HG03045 (cell line): ENCODE measurements at regions not wholly inside any gene's neighbourhood (a gene's known extent, or its start where the extent isn't known, plus 50 kb on each side); places are given as distances from the start of the nearest gene placed in this dataset.

Source experiments
- ATAC-seq: cut with Tn5 transposase; IDR thresholded peaks from one replicate; pipeline ENCODE4 v1.9.1; 2021; ENCODE audit warnings: mild to moderate bottlenecking, moderate library complexity; ENCODE audit not compliant: unreplicated experiment

DNA sequence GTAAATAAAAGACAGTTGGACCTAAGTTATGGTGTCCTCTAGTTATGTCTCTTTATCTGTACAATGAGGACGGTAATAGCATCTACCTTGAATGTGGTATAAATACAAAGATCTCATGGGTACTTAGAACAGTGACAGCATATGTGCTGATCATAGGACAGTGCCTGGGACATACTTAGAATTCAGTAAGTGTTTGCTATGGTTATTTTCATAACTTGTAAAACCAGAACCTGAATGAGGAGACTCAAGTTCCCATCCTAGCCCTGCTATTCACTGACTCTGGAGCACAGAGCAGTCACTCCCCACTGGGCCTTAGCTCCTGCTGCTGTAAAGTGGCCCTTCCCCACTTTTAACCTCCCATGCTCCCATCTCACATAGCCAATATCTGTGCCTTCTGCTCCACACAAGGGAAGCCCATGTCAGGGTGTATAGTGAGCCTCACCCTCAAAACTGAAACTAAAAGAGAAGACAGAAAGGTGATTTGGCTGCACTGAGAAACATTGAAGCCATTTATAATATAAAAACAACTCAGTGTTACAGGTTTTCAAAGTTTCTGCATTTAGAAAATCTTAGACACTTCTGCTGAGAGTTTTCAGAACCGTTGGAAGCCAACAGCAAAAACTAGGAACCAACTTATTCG lies 225.4 kb upstream of the UBE2E2 start:
- peak; percentile 62 for ATAC-seq

DNA sequence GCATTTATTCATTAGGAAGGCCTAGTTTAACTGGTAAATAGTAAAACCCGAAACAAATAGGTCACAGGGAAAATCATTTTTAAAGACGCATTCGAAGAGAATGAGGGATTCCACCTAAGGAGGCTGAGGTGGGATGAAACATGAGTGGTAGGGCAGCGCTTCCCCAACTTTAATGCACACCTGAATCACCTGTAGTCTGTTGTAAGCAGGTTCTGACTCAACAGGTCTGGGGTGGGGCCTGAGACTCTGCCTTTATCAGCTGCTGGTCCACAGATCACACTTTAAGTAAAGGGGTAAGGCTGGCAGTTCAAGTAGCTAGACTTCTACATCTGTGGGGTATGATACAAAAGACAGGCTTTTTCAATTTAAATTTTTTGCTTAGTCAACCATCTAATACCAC lies 223.5 kb upstream of the UBE2E2 start:
- ATAC-seq = no peak

GRCh38 chr3:22980346-22980745 lies 222.8 kb upstream of the UBE2E2 start:
- no peak for ATAC-seq

- ATAC-seq = no peak
Observed at GRCh38 chr3:22981166-22981565, 222.0 kb upstream of the UBE2E2 start.

GRCh38 chr3:22981861-22982260 lies 221.3 kb upstream of the UBE2E2 start:
- no peak for ATAC-seq

- no peak for ATAC-seq
Observed at GRCh38 chr3:22982981-22983587, 220.0 kb upstream of the UBE2E2 start.

GRCh38 chr3:22986958-22987357 lies 216.2 kb upstream of the UBE2E2 start:
- ATAC-seq = no peak

- ATAC-seq = no peak
Observed at GRCh38 chr3:22988566-22988965, 214.6 kb upstream of the UBE2E2 start.

- no peak for ATAC-seq
Observed at GRCh38 chr3:22989716-22990115, 213.4 kb upstream of the UBE2E2 start.

GRCh38 chr3:22990291-22991200 lies 212.6 kb upstream of the UBE2E2 start:
- no peak for ATAC-seq

- ATAC-seq = no peak
Observed at GRCh38 chr3:22994781-22995180, 208.3 kb upstream of the UBE2E2 start.

GRCh38 chr3:22996920-22997571 lies 206.1 kb upstream of the UBE2E2 start:
- ATAC-seq = no peak

DNA sequence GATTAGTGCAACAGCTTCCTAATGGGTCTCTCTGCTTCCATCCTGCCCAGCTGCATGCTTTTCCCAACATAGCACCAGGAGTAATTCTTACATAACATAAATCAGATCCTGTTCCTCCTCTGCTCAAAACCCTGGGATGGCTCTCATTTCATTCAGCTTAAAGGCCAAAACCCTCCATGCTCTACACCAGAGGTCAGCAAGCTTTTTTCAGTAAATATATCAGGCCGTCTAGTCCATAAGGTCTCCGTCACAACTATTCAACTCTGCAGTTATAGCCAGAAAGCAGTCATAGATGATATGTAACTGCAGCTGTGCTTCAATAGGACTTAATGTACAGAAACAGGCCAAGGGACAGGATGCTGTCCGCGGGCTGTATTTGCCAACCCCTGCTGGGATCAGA lies 202.8 kb upstream of the UBE2E2 start:
- no peak for ATAC-seq

GRCh38 chr3:23002151-23002550 lies 201.0 kb upstream of the UBE2E2 start:
- no peak for ATAC-seq

DNA sequence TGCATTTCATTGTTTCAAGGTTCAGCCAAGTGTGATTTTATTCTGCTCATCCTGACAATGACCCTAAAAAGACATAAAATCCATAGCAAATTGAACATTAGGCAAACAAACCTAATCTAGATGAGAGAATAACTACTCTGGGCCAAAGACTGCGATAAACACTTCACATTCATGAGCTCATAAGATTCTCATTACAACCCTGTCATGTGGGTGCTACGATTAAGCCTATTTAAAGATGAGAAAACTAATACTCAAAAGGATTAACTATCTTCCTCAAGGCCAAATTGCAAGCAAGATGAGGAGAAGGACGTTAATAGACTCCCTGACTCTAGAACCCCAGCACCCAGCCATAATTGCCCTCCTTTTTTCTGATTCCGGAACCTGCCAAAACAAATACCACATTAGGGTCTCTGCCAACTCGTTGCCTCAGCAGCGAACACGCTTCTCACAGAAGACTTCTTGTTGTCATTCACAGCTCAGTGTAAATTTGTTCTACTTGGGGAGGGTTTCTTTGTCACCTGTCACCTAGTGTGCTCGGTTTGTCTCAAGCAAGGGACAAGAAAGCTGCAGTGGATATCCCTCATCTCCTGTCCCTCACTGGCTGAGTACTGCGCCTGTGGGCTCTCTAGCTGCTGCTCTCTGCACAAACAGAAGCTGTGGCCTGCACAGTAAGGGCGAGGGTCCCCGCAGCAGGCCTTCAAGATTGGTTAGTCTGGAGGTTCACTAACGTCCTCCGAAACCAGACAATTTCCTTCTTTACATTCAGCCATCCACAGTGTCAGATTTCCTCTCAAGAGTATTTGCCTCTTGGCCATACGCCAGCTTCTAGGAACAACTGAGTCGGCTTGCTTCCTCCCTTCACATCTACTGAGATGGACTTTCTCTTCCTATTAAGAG lies 200.0 kb upstream of the UBE2E2 start:
- no peak for ATAC-seq

DNA sequence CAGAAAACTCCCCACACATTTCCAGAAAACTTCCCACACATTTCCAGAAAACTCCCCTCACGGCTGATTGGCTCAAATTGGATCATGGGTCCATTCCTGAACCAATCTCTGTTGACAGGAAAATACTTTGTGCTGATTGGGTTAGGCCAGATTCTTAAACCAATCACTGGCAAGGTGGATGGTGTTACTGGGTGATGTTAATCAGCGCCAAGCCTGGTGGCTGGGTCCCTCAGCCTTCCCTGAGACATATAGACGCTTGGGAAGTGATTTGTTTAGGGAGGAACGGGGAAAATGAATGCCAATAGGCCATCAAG lies 199.4 kb upstream of the UBE2E2 start:
- ATAC-seq = no peak

GRCh38 chr3:23004971-23005370 lies 198.2 kb upstream of the UBE2E2 start:
- no peak for ATAC-seq

- ATAC-seq = no peak
Observed at GRCh38 chr3:23017801-23018200, 185.3 kb upstream of the UBE2E2 start.

- no peak for ATAC-seq
Observed at GRCh38 chr3:23019596-23020300, 183.4 kb upstream of the UBE2E2 start.

GRCh38 chr3:23028294-23028693 lies 174.8 kb upstream of the UBE2E2 start:
- ATAC-seq = no peak
